HEK293 (cell line): ENCODE measurements at regions not wholly inside any gene's neighbourhood (a gene's known extent, or its start where the extent isn't known, plus 50 kb on each side); places are given as distances from the start of the nearest gene placed in this dataset.

Experiments
- CTCF ChIA-PET: fragments of 350-600 bp; formaldehyde crosslinking; extraction: SDS; loops from one replicate; lab custom pipeline; 2021; ENCODE audit warnings: antibody characterized with exemption; lab: Yijun Ruan, JAX
- POLR2A ChIA-PET: fragments of 300-600 bp; formaldehyde crosslinking; extraction: SDS; loops from one replicate; lab custom pipeline; 2020; ENCODE audit warnings: antibody characterized with exemption, inconsistent platforms; lab: Yijun Ruan, JAX
- H3K27ac ChIP-seq: fragments of 200-500 bp; sonication (Bioruptor generic); 2 replicates; pipeline ENCODE4 v1.5.1; 2014; ENCODE audit warnings: low read depth, low read length, control low read depth, inconsistent platforms; ENCODE audit errors: extremely low read depth
- H3K36me3 ChIP-seq, 2 experiments: fragments of 200-500 bp in 1 of 2; sonication (Bioruptor generic) in 1 of 2; 1 replicate in 1 of 2; 2 replicates in 1 of 2; pipeline ENCODE4 v1.5.1; 2014 to 2017; ENCODE audit warnings: inconsistent platforms in 2 of 2, low read length in 2 of 2; ENCODE audit not compliant: control insufficient read depth in 2 of 2, insufficient read depth in 1 of 2
- H3K4me1 ChIP-seq: fragments of 200-500 bp; sonication (Bioruptor generic); 2 replicates; pipeline ENCODE4 v1.5.1; 2014; ENCODE audit warnings: mild to moderate bottlenecking, low read length, inconsistent platforms; ENCODE audit not compliant: control insufficient read depth, insufficient read depth
- H3K4me3 ChIP-seq: 2 replicates; pipeline ENCODE4 v1.5.1; 2011; ENCODE audit warnings: low read depth, mild to moderate bottlenecking, control low read depth, low read length, moderate library complexity
- H3K9me3 ChIP-seq: fragments of 200-500 bp; sonication (Bioruptor generic); 2 replicates; pipeline ENCODE4 v1.5.1; 2014; ENCODE audit warnings: low read depth, low read length, inconsistent platforms; ENCODE audit not compliant: control insufficient read depth, insufficient read depth
- BCL6B ChIP-seq: fragments of 450-650 bp; formaldehyde crosslinking; IDR thresholded peaks from 2 replicates; pipeline ENCODE4 v1.5.1; 2017; ENCODE audit warnings: missing biosample characterization, missing genetic modification characterization
- EGR2 ChIP-seq: fragments of 450-650 bp; formaldehyde crosslinking; IDR thresholded peaks from 2 replicates; pipeline ENCODE4 v1.5.1; 2016; ENCODE audit warnings: low read depth, missing biosample characterization, missing genetic modification characterization
- MEIS1 ChIP-seq: sonication (generic); formaldehyde crosslinking; IDR thresholded peaks from 2 replicates; pipeline ENCODE4 v1.8.1; 2022; ENCODE audit warnings: missing genetic modification reagents, mild to moderate bottlenecking, borderline replicate concordance
- MZF1 ChIP-seq: fragments of 450-650 bp; formaldehyde crosslinking; IDR thresholded peaks from 2 replicates; pipeline ENCODE4 v1.5.1; 2017; ENCODE audit warnings: missing biosample characterization, missing genetic modification characterization, borderline replicate concordance
- OVOL3 ChIP-seq: fragments of 450-650 bp; formaldehyde crosslinking; IDR thresholded peaks from 2 replicates; pipeline ENCODE4 v1.5.1; 2016; ENCODE audit warnings: missing biosample characterization, missing genetic modification characterization
- PRDM1 ChIP-seq: fragments of 450-650 bp; formaldehyde crosslinking; IDR thresholded peaks from 2 replicates; pipeline ENCODE4; 2016; ENCODE audit warnings: missing biosample characterization, missing genetic modification characterization
- REPIN1 ChIP-seq: fragments of 450-650 bp; formaldehyde crosslinking; IDR thresholded peaks from 2 replicates; pipeline ENCODE4 v1.5.1; 2017; ENCODE audit warnings: missing biosample characterization, missing genetic modification characterization, low read depth
- SALL2 ChIP-seq: fragments of 450-650 bp; formaldehyde crosslinking; IDR thresholded peaks from 2 replicates; pipeline ENCODE4 v1.5.0; 2017; ENCODE audit warnings: missing biosample characterization, mild to moderate bottlenecking, missing genetic modification characterization, borderline replicate concordance
- SP7 ChIP-seq: fragments of 450-650 bp; formaldehyde crosslinking; IDR thresholded peaks from 2 replicates; pipeline ENCODE4 v1.5.1; 2016; ENCODE audit warnings: missing biosample characterization, missing genetic modification characterization
- ZBTB20 ChIP-seq: fragments of 450-650 bp; formaldehyde crosslinking; IDR thresholded peaks from 2 replicates; pipeline ENCODE4 v1.5.1; 2016; ENCODE audit warnings: missing biosample characterization, missing genetic modification characterization
- ZBTB49 ChIP-seq: fragments of 450-650 bp; formaldehyde crosslinking; IDR thresholded peaks from 2 replicates; pipeline ENCODE4 v1.5.1; 2016; ENCODE audit warnings: missing biosample characterization, missing genetic modification characterization, low read depth
- ZFP3 ChIP-seq: fragments of 450-650 bp; formaldehyde crosslinking; IDR thresholded peaks from 2 replicates; pipeline ENCODE4 v1.5.1; 2016; ENCODE audit warnings: low read depth, missing biosample characterization, missing genetic modification characterization
- ZNF114 ChIP-seq: fragments of 450-650 bp; formaldehyde crosslinking; IDR thresholded peaks from 2 replicates; pipeline ENCODE4 v1.5.0; 2017; ENCODE audit warnings: missing biosample characterization, missing genetic modification characterization
- ZNF146 ChIP-seq: fragments of 450-650 bp; formaldehyde crosslinking; IDR thresholded peaks from 2 replicates; pipeline ENCODE4 v1.5.1; 2016; ENCODE audit warnings: missing biosample characterization, missing genetic modification characterization
- ZNF19 ChIP-seq: fragments of 450-650 bp; formaldehyde crosslinking; IDR thresholded peaks from 2 replicates; pipeline ENCODE4; 2016; ENCODE audit warnings: missing biosample characterization, missing genetic modification characterization, low read depth
- ZNF23 ChIP-seq: fragments of 450-650 bp; formaldehyde crosslinking; IDR thresholded peaks from 2 replicates; pipeline ENCODE4 v1.5.1; 2016; ENCODE audit warnings: missing biosample characterization, missing genetic modification characterization, borderline replicate concordance
- ZNF311 ChIP-seq: fragments of 450-650 bp; formaldehyde crosslinking; IDR thresholded peaks from 2 replicates; pipeline ENCODE4 v1.5.1; 2017; ENCODE audit warnings: missing biosample characterization, missing genetic modification characterization, borderline replicate concordance
- ZNF394 ChIP-seq: fragments of 450-650 bp; formaldehyde crosslinking; IDR thresholded peaks from 2 replicates; pipeline ENCODE4 v1.5.1; 2016; ENCODE audit warnings: missing biosample characterization, missing genetic modification characterization, mild to moderate bottlenecking, moderate library complexity, borderline replicate concordance
- ZNF404 ChIP-seq: fragments of 450-650 bp; formaldehyde crosslinking; IDR thresholded peaks from 2 replicates; pipeline ENCODE4 v1.5.1; 2017; ENCODE audit warnings: missing biosample characterization, missing genetic modification characterization
- ZNF501 ChIP-seq: fragments of 450-650 bp; formaldehyde crosslinking; IDR thresholded peaks from 2 replicates; pipeline ENCODE4 v1.5.1; 2016; ENCODE audit warnings: missing biosample characterization, missing genetic modification characterization
- ZNF514 ChIP-seq: fragments of 450-650 bp; formaldehyde crosslinking; IDR thresholded peaks from 2 replicates; pipeline ENCODE4 v1.5.1; 2016; ENCODE audit warnings: missing biosample characterization, missing genetic modification characterization
- ZNF530 ChIP-seq: fragments of 450-650 bp; formaldehyde crosslinking; IDR thresholded peaks from 2 replicates; pipeline ENCODE4 v1.5.1; 2016; ENCODE audit warnings: low read depth, missing biosample characterization, missing genetic modification characterization
- ZNF558 ChIP-seq: fragments of 450-650 bp; formaldehyde crosslinking; IDR thresholded peaks from 2 replicates; pipeline ENCODE4 v1.5.1; 2016; ENCODE audit warnings: missing biosample characterization, missing genetic modification characterization
- ZNF560 ChIP-seq: fragments of 450-650 bp; formaldehyde crosslinking; IDR thresholded peaks from 2 replicates; pipeline ENCODE4 v1.5.1; 2017; ENCODE audit warnings: missing biosample characterization, missing genetic modification characterization, borderline replicate concordance
- ZNF621 ChIP-seq: fragments of 450-650 bp; formaldehyde crosslinking; IDR thresholded peaks from 2 replicates; pipeline ENCODE4 v1.5.1; 2017; ENCODE audit warnings: missing biosample characterization, missing genetic modification characterization
- ZNF623 ChIP-seq: fragments of 450-650 bp; formaldehyde crosslinking; IDR thresholded peaks from 2 replicates; pipeline ENCODE4 v1.5.1; 2016; ENCODE audit warnings: missing biosample characterization, missing genetic modification characterization
- ZNF660 ChIP-seq: fragments of 450-650 bp; IDR thresholded peaks from 2 replicates; pipeline ENCODE4 v1.5.1; 2018; ENCODE audit warnings: missing biosample characterization, mild to moderate bottlenecking, missing genetic modification characterization
- ZNF701 ChIP-seq: fragments of 450-650 bp; formaldehyde crosslinking; IDR thresholded peaks from 2 replicates; pipeline ENCODE4 v1.5.1; 2016; ENCODE audit warnings: missing biosample characterization, missing genetic modification characterization
- ZNF707 ChIP-seq: fragments of 450-650 bp; formaldehyde crosslinking; IDR thresholded peaks from 2 replicates; pipeline ENCODE4 v1.5.1; 2016; ENCODE audit warnings: missing biosample characterization, missing genetic modification characterization
- ZXDB ChIP-seq: fragments of 450-650 bp; formaldehyde crosslinking; IDR thresholded peaks from 2 replicates; pipeline ENCODE4 v1.5.1; 2016; ENCODE audit warnings: missing biosample characterization, missing genetic modification characterization
- TF ChIP-seq, protein P1 (sequence below): fragments of 450-650 bp; formaldehyde crosslinking; IDR thresholded peaks from 2 replicates; pipeline ENCODE4 v1.5.1; 2017; ENCODE audit warnings: missing biosample characterization, missing genetic modification characterization
- TF ChIP-seq, protein P2 (sequence below): fragments of 450-650 bp; formaldehyde crosslinking; IDR thresholded peaks from 2 replicates; pipeline ENCODE4 v1.5.1; 2017; ENCODE audit warnings: missing biosample characterization, missing genetic modification characterization

DNA sequence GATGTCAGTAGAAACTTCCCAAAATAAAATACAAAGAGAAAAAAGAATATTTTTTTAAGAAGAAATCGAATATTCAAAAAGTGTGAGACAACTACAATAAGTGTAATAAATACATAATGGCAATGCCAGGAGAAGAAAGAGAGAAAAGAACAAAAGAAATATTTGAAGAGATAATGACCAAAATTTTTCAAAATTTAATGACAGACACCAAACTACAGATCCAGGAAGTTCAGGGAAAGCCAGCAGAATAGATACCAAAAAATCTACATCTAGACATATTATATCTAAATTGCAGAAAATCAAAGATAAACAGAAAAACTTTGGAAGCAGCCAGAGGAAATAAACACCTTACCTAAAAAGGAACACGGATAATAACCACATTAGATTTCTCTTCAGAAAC lies 66.8 kb upstream of the CDK1 start:
- ChIA-PET CTCF (no interaction called here), POLR2A (no interaction called here)
- TF ChIP-seq ZNF394 (tag by site-specific recombination) = no peak
- no peak for TF ChIP-seq BCL6B (tag by site-specific recombination)
- TF ChIP-seq ZNF660 (tag by site-specific recombination) = no peak
- no peak for TF ChIP-seq MEIS1 (CRISPR knock-in tag)
- peak; percentile 98 for TF ChIP-seq ZNF558
- TF ChIP-seq EGR2 = no peak
- TF ChIP-seq ZXDB (tag by site-specific recombination) = no peak
- no peaks in the 10 kb centered on the region for H3K9me3 ChIP-seq
- H3K36me3 ChIP-seq = no peaks in the 10 kb centered on the region
- H3K27ac ChIP-seq = no peak overlapping the region
- H3K4me3 ChIP-seq = no peak overlapping the region
- no peaks in the 10 kb centered on the region for H3K4me1 ChIP-seq

- H3K27ac ChIP-seq = no peak overlapping the region
These were observed 68.2 kb upstream of the CDK1 start for GRCh38 chr10:60710041-60710440.

DNA sequence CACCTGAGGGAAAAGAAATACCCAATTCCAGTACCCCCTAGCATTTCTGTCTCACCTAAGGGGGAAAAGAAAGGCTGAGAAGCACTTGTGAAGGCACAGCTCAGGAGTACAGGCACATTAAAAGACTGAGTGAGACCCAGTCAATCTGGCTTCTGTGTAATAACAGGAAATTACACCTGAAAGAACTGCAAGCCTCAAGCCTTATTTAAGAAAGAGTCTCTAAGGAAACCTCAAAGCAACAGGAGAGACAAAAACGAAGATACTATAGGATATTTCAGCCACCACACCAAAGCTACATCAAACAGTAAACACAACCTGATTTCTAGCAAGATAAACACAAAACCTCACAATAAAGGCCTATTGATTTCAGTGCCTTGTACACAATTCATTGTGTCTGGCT lies 69.6 kb upstream of the CDK1 start:
- CTCF ChIA-PET = no interaction called here
- H3K4me3 ChIP-seq = no peak overlapping the region
- no peaks in the 10 kb centered on the region for H3K4me1 ChIP-seq
- no peaks in the 10 kb centered on the region for H3K9me3 ChIP-seq
- no peak overlapping the region for H3K27ac ChIP-seq
- no peaks in the 10 kb centered on the region for H3K36me3 ChIP-seq
- POLR2A ChIA-PET = no interaction called here
- TF ChIP-seq ZNF114 (tag by site-specific recombination) (no peak), ZNF19 (tag by site-specific recombination) (no peak), ZNF530 (tag by site-specific recombination) (no peak), MZF1 (tag by site-specific recombination) (no peak), ZBTB49 (tag by site-specific recombination) (no peak), PRDM1 (no peak), SP7 (tag by site-specific recombination) (no peak), ZNF514 (no peak), ZNF146 (tag by site-specific recombination) (no peak), ZBTB20 (tag by site-specific recombination) (no peak), ZNF621 (tag by site-specific recombination) (no peak), ZNF501 (tag by site-specific recombination) (no peak), ZNF404 (tag by site-specific recombination) (no peak), ZNF623 (tag by site-specific recombination) (no peak), OVOL3 (no peak)
- TF ChIP-seq, protein P1, sequence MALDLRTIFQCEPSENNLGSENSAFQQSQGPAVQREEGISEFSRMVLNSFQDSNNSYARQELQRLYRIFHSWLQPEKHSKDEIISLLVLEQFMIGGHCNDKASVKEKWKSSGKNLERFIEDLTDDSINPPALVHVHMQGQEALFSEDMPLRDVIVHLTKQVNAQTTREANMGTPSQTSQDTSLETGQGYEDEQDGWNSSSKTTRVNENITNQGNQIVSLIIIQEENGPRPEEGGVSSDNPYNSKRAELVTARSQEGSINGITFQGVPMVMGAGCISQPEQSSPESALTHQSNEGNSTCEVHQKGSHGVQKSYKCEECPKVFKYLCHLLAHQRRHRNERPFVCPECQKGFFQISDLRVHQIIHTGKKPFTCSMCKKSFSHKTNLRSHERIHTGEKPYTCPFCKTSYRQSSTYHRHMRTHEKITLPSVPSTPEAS (tag by site-specific recombination) = no peak

More at GRCh38 chr10:60710041-60710440, 68.2 kb upstream of the CDK1 start:
- Histone ChIP-seq H3K9me3 (no peaks in the 10 kb centered on the region), H3K4me3 (no peak overlapping the region), H3K36me3 (no peaks in the 10 kb centered on the region), H3K4me1 (no peaks in the 10 kb centered on the region)
- POLR2A ChIA-PET = no interaction called here
- no peak for TF ChIP-seq REPIN1 (tag by site-specific recombination)
- TF ChIP-seq ZNF560 (tag by site-specific recombination) = no peak
- no peak for TF ChIP-seq ZNF707 (tag by site-specific recombination)
- TF ChIP-seq ZNF701 = no peak
- TF ChIP-seq SALL2 = no peak
- TF ChIP-seq ZNF146 (tag by site-specific recombination) = no peak
- TF ChIP-seq, protein P2, sequence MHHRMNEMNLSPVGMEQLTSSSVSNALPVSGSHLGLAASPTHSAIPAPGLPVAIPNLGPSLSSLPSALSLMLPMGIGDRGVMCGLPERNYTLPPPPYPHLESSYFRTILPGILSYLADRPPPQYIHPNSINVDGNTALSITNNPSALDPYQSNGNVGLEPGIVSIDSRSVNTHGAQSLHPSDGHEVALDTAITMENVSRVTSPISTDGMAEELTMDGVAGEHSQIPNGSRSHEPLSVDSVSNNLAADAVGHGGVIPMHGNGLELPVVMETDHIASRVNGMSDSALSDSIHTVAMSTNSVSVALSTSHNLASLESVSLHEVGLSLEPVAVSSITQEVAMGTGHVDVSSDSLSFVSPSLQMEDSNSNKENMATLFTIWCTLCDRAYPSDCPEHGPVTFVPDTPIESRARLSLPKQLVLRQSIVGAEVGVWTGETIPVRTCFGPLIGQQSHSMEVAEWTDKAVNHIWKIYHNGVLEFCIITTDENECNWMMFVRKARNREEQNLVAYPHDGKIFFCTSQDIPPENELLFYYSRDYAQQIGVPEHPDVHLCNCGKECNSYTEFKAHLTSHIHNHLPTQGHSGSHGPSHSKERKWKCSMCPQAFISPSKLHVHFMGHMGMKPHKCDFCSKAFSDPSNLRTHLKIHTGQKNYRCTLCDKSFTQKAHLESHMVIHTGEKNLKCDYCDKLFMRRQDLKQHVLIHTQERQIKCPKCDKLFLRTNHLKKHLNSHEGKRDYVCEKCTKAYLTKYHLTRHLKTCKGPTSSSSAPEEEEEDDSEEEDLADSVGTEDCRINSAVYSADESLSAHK = no peak
- no peak for TF ChIP-seq ZFP3 (tag by site-specific recombination)
- TF ChIP-seq ZNF23 (tag by site-specific recombination) = no peak
- TF ChIP-seq ZNF311 (tag by site-specific recombination) = no peak
- CTCF ChIA-PET = no interaction called here
